GM19324 (cell line): ENCODE measurements at regions not wholly inside any gene's neighbourhood (a gene's known extent, or its start where the extent isn't known, plus 50 kb on each side); places are given as distances from the start of the nearest gene placed in this dataset.
"Not testable (repeated sequence)": the region's sequence is repeated elsewhere in the genome, so short reads cannot be mapped to it uniquely, and the experiment has no call there.

ENCODE experiments used
- ATAC-seq: cut with Tn5 transposase; IDR thresholded peaks from one replicate; pipeline ENCODE4 v1.9.1; 2021; ENCODE audit warnings: mild to moderate bottlenecking, moderate library complexity; ENCODE audit not compliant: unreplicated experiment, low FRiP score

GRCh38 chr9:41279033-41279432, 89.9 kb upstream of the ZNG1F start:
- not testable (repeated sequence) for ATAC-seq

DNA sequence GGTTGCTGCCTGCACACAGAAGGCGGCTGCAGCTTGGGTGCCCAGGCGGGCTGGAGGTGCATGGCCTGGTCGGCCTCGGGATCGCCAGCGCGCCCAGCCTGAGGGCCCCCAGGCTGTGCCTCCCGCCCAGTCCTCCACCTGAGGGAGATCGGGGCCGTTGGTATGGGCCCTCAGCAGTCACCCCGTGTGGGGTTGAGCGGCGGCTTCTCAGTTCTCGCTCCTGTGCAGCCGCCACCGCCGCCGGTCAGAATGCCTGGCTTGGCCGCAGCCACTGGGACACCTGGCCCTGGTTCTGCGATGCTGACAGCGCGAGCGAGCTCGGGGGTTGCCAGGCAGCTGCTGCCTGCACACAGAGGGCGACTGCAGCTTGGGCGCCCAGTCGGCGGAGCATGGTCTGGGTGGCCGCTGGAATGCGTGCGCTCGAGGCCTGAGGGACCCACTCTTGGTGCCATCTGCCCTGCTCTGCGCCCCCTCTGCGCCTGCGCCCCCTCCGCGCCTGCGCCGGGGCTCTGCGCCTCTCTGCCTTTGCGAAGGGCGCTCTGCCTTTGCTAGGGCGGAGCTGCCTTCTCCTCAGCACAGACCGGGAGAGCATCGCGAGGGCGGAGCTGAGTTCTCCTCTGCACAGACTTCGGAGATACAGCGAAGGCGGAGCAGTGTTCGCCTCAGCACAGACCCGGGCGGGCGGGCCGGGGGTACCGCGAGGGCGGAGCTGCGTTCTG, 84.6 kb upstream of the ZNG1F start:
- ATAC-seq: peak; percentile 100

DNA sequence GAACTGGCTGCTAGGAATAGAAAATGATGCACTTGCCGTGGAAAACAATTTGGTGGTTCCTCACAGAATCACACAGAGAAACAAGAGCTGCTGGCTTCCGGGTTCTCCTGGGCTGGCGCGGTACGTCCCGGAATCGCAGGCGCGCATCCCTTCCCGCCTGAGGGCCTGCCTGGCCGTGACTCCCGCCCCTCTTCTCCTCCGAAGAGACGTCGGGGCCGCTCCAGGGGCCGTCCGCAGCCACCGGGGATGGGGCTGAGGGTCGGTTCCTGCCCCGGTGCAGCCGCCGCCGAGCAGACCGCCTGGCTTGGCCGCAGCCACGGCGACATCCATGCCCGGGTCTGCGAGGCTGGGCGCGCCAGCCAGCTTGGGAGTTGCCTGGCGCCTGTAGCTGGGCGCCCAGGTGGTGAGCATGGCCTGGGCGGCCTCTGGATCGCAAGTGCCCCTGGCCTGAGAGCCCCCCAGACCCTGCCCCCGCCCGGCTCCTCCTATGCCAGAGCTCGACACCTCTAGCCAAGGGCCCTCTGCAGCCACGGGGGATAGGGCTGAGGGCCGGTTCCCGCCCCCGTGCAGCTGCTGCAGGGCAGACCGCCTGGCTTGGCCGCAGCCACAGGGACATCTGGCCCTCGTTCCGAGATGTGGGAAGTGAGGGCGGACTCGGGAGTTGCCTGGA, 83.9 kb upstream of the ZNG1F start:
- peak; percentile 41 for ATAC-seq

DNA sequence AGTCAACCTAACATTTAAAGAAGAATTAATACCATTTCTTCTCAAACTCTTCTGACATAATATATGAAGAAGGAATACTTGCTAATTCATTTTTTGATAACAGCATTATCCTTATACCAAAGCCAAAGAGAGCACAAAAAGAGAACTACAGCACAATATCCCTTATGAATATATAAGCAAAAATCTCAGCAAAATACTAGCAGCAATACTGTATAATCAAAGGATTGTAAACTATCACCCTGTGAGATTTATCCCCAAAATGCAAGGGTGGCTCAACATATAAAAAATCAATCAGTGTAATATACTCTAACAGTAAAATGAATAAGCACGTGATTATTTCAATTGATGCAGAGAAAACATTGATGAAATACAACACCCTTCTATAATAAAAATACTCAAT, 81.9 kb upstream of the ZNG1F start:
- not testable (repeated sequence) for ATAC-seq

DNA sequence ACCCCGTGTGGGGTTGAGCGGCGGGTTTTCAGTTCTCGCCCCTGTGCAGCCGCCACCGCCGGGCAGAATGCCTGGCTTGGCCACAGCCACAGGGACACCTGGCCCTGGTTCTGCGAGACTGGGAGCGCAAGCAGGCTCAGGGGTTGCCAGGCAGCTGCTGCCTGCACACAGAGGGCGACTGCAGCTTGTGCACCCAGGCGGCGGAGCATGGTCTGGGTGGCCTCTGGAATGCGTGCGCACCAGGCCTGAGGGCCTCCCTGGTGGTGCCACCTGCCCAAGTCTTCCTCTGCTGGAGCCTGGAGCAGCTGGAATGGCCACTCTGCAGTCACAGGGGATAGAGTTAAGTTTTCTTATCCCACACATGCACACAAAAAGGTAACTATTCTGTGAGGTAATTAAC, 80.4 kb upstream of the ZNG1F start:
- ATAC-seq: not testable (repeated sequence)

GRCh38 chr9:41269054-41269453, 79.9 kb upstream of the ZNG1F start:
- not testable (repeated sequence) for ATAC-seq

DNA sequence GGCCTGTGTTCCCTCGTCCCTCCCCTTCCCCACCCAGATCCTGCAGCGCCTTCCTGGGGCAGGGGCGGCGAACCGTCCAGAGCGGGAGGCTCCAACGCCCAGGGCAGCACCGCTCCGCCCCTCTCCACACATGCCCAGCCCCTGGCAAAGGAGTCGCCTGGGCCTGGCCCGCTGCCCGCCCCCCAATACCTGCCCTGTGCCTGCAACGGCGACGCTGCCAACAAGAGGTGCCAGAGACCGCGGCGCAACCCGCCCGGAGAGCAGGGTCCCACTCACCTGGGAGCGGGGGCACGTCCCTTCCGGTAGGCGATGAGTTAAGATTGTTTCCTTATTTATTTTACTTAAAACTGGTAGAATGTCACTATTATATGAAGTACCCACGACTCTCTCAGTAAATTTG, 77.5 kb upstream of the ZNG1F start:
- ATAC-seq: not testable (repeated sequence)

- not testable (repeated sequence) for ATAC-seq
Observed at GRCh38 chr9:41266000-41266399, 76.9 kb upstream of the ZNG1F start.

- ATAC-seq: not testable (repeated sequence)
Observed at GRCh38 chr9:41251973-41252372, 62.9 kb upstream of the ZNG1F start.

DNA sequence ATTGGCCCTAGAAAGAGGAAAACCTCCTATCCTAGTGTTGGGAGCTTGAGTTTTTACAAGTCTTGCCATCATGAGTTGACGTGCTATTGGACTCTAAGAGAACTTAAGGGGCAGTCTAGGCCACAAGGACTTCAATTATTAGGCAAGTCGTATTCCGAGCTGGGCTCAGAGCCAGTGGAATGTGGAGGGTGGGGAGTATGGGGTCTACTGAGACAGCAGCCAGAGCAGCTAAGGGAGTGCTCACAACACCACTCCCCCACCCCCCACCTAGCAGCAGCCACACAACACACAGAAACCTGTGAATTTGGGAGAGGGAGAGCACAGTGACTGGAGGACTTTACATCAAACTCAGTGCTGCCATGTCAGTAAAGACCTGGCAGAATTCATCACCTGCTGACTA, 62.0 kb upstream of the ZNG1F start:
- not testable (repeated sequence) for ATAC-seq

DNA sequence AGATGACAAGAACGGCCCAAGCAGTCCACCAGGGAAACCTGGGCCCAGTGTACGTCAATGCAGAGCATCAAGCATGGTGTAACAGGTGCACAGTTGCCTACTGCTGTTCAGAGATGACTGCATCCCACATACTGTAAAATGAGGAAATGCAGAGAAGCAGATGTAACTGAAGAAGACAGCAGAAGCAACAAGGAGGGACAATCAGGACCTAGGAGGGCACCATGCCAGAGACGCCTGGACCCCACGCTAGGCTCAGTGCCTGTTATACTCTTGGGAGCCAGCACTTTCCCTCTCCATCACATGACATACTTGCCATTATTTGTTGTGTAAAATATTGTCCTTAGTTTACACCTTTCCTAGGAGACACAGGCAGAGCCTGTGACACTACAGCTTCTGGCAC, 57.6 kb upstream of the ZNG1F start:
- not testable (repeated sequence) for ATAC-seq
